ENCODE measurements at regions not wholly inside any gene's neighbourhood (a gene's known extent, or its start where the extent isn't known, plus 50 kb on each side); places are given as distances from the start of the nearest gene placed in this dataset.

GRCh38 chr16:5385115-5385514 lies 287.5 kb upstream of the EEF2KMT start:
- TF ChIP-seq CTCF (conservative IDR thresholded peaks at IDR 0.05; ENCODE audit: low read length) (no peak), EZH2phosphoT487 (IDR thresholded peaks at IDR 0.05; ENCODE audit: borderline replicate concordance, low read depth, low read length) (no peak)
